PFSK-1 (cell line): ENCODE measurements at regions not wholly inside any gene's neighbourhood (a gene's known extent, or its start where the extent isn't known, plus 50 kb on each side); places are given as distances from the start of the nearest gene placed in this dataset.

Source experiments
- POLR2AphosphoS5 ChIP-seq: IDR thresholded peaks from 2 replicates; pipeline ENCODE4 v1.6.1; 2012; ENCODE audit warnings: low read depth, mild to moderate bottlenecking, control low read depth, low read length, moderate library complexity
- TF ChIP-seq, protein P1 (sequence below), 2 experiments: IDR thresholded peaks; 2 replicates each; pipeline versions ENCODE4 v1.6.1 to v1.8.0; 2011 to 2012; ENCODE audit warnings: low read depth in 2 of 2, low read length in 2 of 2, control low read depth in 1 of 2, inconsistent platforms in 1 of 2, mild to moderate bottlenecking in 1 of 2, moderate library complexity in 1 of 2; ENCODE audit not compliant: insufficient read depth in 1 of 2

DNA sequence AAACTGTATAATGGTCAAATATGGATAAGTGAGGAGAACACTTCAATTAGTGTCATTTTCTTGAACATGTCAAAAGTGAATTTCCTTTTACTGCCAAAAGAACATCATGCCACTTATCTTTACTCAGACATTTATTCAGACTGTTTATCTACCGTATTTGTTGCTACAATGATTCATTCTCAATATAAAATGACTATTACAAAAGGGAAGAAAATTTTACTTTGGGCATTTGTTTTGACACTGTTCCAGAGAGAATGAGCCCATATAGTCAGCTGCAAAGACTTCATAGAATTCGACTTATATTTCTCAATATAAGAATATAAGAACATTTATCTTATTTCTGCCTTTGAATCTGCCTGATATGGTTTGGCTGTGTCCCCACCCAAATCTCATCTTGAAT lies 1699.1 kb downstream of the BRINP3 start:
- TF ChIP-seq, protein P1, sequence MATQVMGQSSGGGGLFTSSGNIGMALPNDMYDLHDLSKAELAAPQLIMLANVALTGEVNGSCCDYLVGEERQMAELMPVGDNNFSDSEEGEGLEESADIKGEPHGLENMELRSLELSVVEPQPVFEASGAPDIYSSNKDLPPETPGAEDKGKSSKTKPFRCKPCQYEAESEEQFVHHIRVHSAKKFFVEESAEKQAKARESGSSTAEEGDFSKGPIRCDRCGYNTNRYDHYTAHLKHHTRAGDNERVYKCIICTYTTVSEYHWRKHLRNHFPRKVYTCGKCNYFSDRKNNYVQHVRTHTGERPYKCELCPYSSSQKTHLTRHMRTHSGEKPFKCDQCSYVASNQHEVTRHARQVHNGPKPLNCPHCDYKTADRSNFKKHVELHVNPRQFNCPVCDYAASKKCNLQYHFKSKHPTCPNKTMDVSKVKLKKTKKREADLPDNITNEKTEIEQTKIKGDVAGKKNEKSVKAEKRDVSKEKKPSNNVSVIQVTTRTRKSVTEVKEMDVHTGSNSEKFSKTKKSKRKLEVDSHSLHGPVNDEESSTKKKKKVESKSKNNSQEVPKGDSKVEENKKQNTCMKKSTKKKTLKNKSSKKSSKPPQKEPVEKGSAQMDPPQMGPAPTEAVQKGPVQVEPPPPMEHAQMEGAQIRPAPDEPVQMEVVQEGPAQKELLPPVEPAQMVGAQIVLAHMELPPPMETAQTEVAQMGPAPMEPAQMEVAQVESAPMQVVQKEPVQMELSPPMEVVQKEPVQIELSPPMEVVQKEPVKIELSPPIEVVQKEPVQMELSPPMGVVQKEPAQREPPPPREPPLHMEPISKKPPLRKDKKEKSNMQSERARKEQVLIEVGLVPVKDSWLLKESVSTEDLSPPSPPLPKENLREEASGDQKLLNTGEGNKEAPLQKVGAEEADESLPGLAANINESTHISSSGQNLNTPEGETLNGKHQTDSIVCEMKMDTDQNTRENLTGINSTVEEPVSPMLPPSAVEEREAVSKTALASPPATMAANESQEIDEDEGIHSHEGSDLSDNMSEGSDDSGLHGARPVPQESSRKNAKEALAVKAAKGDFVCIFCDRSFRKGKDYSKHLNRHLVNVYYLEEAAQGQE (IDR thresholded peaks at IDR 0.05; ENCODE audit: insufficient read depth in 1 of 2, low read depth in 2 of 2, low read length in 2 of 2): no peak
- no peak for TF ChIP-seq POLR2AphosphoS5
